GM23338 (cell line): ENCODE measurements at regions not wholly inside any gene's neighbourhood (a gene's known extent, or its start where the extent isn't known, plus 50 kb on each side); places are given as distances from the start of the nearest gene placed in this dataset.

ENCODE experiments used
- ATAC-seq: fragments of 200-7000 bp; cut with Tn5 transposase; 3 replicates; pipeline ENCODE4 v1.9.1; 2020
- DNase-seq: peaks from one replicate; pipeline ENCODE4 v3.0.0-alpha.2; 2015; ENCODE audit warnings: low spot score
- H2AFZ ChIP-seq: fragments of 200-600 bp; sonication (generic); 2 replicates; pipeline ENCODE4 v1.8.0; 2016; ENCODE audit warnings: antibody characterized with exemption, mild to moderate bottlenecking, moderate library complexity
- H3F3A ChIP-seq: fragments of 200-600 bp; sonication (generic); replicated peaks from 2 replicates; pipeline ENCODE4 v1.8.0; 2017; ENCODE audit warnings: antibody characterized with exemption, mixed run types, low read depth
- H3K27ac ChIP-seq: fragments of 200-600 bp; sonication (generic); 2 replicates; pipeline ENCODE4 v1.6.1; 2016; ENCODE audit warnings: low read depth
- H3K27me3 ChIP-seq: fragments of 200-600 bp; sonication (generic); 2 replicates; pipeline ENCODE4 v1.8.0; 2016; ENCODE audit warnings: mild to moderate bottlenecking, mixed run types, moderate library complexity; ENCODE audit not compliant: insufficient read depth
- H3K36me3 ChIP-seq: fragments of 200-600 bp; sonication (generic); 2 replicates; pipeline ENCODE4 v1.8.0; 2016; ENCODE audit warnings: mild to moderate bottlenecking; ENCODE audit not compliant: insufficient read depth
- H3K4me1 ChIP-seq: fragments of 200-600 bp; sonication (generic); 2 replicates; pipeline ENCODE4 v1.8.0; 2016; ENCODE audit warnings: mild to moderate bottlenecking, moderate library complexity; ENCODE audit not compliant: insufficient read depth
- H3K4me2 ChIP-seq: fragments of 200-600 bp; sonication (generic); 2 replicates; pipeline ENCODE4 v1.7.1; 2017; ENCODE audit warnings: mixed run types
- H3K4me3 ChIP-seq: fragments of 200-600 bp; sonication (generic); 2 replicates; pipeline ENCODE4 v1.6.1; 2016; ENCODE audit warnings: mixed run types
- H3K79me2 ChIP-seq: fragments of 200-600 bp; sonication (generic); replicated peaks from 2 replicates; pipeline ENCODE4 v1.8.0; 2017; ENCODE audit warnings: mild to moderate bottlenecking; ENCODE audit not compliant: insufficient read depth
- H3K9me2 ChIP-seq: fragments of 200-600 bp; sonication (generic); 2 replicates; pipeline ENCODE4 v1.8.0; 2017; ENCODE audit not compliant: insufficient read depth
- H4K20me1 ChIP-seq: fragments of 200-600 bp; sonication (generic); replicated peaks from 2 replicates; pipeline ENCODE4 v1.8.0; 2017; ENCODE audit warnings: mild to moderate bottlenecking; ENCODE audit not compliant: insufficient read depth
- H3K27ac Mint-ChIP-seq: 2 replicates; pipeline ENCODE4 v1.8.0; 2020; ENCODE audit warnings: inconsistent platforms, mild to moderate bottlenecking, moderate library complexity, mixed read lengths
- H3K27me3 Mint-ChIP-seq: 3 replicates; pipeline ENCODE4 v1.8.0; 2022; ENCODE audit warnings: low read depth, mild to moderate bottlenecking, moderate library complexity, mixed read lengths, inconsistent platforms; ENCODE audit not compliant: insufficient read depth, poor library complexity
- H3K36me3 Mint-ChIP-seq: 3 replicates; pipeline ENCODE4 v1.8.0; 2021; ENCODE audit warnings: low read depth, mild to moderate bottlenecking, inconsistent platforms, moderate library complexity, mixed read lengths
- H3K4me1 Mint-ChIP-seq: 3 replicates; pipeline ENCODE4 v1.8.0; 2020; ENCODE audit warnings: mild to moderate bottlenecking, inconsistent platforms, mixed read lengths
- H3K4me3 Mint-ChIP-seq: 3 replicates; pipeline ENCODE4 v1.8.0; 2021; ENCODE audit warnings: moderate library complexity, mild to moderate bottlenecking, inconsistent platforms, mixed read lengths
- H3K9me3 Mint-ChIP-seq: 3 replicates; pipeline ENCODE4 v1.8.0; 2020; ENCODE audit warnings: moderate library complexity, mild to moderate bottlenecking, inconsistent platforms, mixed read lengths
- CREB1 ChIP-seq: fragments of 250-450 bp; sonication (Bioruptor Pico); IDR thresholded peaks from 2 replicates; pipeline ENCODE4 v1.5.0; 2020; ENCODE audit warnings: low read depth, mild to moderate bottlenecking, moderate library complexity
- JUNB ChIP-seq: IDR thresholded peaks from one replicate; pipeline ENCODE4 v1.6.1; 2016; ENCODE audit warnings: antibody characterized with exemption; ENCODE audit not compliant: unreplicated experiment
- NANOG ChIP-seq: IDR thresholded peaks from 2 replicates; pipeline ENCODE4 v1.6.1; 2016; ENCODE audit warnings: antibody characterized with exemption, borderline replicate concordance
- POLR2AphosphoS5 ChIP-seq: IDR thresholded peaks from 2 replicates; pipeline ENCODE4 v1.6.1; 2016; ENCODE audit warnings: antibody characterized with exemption, low read depth
- STAT1 ChIP-seq: IDR thresholded peaks from one replicate; pipeline ENCODE4 v1.6.1; 2016; ENCODE audit warnings: antibody characterized with exemption; ENCODE audit not compliant: unreplicated experiment
- ZNF331 ChIP-seq: fragments of 250-450 bp; sonication (Bioruptor Pico); IDR thresholded peaks from 2 replicates; pipeline ENCODE4 v1.5.0; 2020; ENCODE audit warnings: low read depth, mild to moderate bottlenecking, moderate library complexity
- TF ChIP-seq, protein P1 (sequence below): fragments of 250-450 bp; sonication (Bioruptor Pico); IDR thresholded peaks from 2 replicates; pipeline ENCODE4 v1.5.0; 2020; ENCODE audit warnings: mild to moderate bottlenecking, moderate library complexity
- TF ChIP-seq, protein P2 (sequence below): IDR thresholded peaks from 2 replicates; pipeline ENCODE4 v1.6.1; 2016; ENCODE audit warnings: antibody characterized with exemption

DNA sequence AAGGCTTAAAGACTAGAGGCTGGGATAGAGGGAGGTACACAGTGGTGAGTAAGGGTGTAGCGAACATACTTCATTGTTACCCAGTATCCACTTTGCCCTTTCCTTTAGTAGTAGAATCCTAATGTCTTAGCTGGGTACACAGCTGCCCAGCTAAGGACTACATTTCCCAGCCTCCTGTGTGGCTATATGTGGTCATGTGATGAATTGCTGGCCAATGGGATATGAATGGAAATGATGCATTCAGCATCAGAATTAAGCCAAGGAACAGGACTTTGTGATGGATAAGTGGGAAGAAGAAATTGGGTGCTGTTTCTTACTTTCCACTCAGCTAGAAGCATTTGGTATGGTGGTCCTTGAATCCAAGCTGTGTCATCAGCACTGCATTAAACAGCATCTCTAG lies 55.9 kb downstream of the FOXL1 start:
- ATAC-seq, result peak; percentile 61
- Histone ChIP-seq H3K4me2 (no peak overlapping the region), H3K27me3 (no peaks in the 10 kb centered on the region), H3F3A (no peaks in the 10 kb centered on the region), H4K20me1 (no peaks in the 10 kb centered on the region), H2AFZ (no peak overlapping the region), H3K79me2 (no peaks in the 10 kb centered on the region), H3K27ac (no peak overlapping the region), H3K36me3 (no peaks in the 10 kb centered on the region), H3K4me3 (no peak overlapping the region), H3K9me2 (0 out of 2 replicates have a peak, but pooled peaks cover 2% of the 10 kb centered on the region), H3K4me1 (no peaks in the 10 kb centered on the region; the same call in 1 of the 2 replicates)
- TF ChIP-seq ZNF331 (CRISPR knock-in tag) (no peak), POLR2AphosphoS5 (no peak), NANOG (no peak), CREB1 (CRISPR knock-in tag) (no peak), JUNB (no peak), STAT1 (no peak)
- TF ChIP-seq, protein P1, sequence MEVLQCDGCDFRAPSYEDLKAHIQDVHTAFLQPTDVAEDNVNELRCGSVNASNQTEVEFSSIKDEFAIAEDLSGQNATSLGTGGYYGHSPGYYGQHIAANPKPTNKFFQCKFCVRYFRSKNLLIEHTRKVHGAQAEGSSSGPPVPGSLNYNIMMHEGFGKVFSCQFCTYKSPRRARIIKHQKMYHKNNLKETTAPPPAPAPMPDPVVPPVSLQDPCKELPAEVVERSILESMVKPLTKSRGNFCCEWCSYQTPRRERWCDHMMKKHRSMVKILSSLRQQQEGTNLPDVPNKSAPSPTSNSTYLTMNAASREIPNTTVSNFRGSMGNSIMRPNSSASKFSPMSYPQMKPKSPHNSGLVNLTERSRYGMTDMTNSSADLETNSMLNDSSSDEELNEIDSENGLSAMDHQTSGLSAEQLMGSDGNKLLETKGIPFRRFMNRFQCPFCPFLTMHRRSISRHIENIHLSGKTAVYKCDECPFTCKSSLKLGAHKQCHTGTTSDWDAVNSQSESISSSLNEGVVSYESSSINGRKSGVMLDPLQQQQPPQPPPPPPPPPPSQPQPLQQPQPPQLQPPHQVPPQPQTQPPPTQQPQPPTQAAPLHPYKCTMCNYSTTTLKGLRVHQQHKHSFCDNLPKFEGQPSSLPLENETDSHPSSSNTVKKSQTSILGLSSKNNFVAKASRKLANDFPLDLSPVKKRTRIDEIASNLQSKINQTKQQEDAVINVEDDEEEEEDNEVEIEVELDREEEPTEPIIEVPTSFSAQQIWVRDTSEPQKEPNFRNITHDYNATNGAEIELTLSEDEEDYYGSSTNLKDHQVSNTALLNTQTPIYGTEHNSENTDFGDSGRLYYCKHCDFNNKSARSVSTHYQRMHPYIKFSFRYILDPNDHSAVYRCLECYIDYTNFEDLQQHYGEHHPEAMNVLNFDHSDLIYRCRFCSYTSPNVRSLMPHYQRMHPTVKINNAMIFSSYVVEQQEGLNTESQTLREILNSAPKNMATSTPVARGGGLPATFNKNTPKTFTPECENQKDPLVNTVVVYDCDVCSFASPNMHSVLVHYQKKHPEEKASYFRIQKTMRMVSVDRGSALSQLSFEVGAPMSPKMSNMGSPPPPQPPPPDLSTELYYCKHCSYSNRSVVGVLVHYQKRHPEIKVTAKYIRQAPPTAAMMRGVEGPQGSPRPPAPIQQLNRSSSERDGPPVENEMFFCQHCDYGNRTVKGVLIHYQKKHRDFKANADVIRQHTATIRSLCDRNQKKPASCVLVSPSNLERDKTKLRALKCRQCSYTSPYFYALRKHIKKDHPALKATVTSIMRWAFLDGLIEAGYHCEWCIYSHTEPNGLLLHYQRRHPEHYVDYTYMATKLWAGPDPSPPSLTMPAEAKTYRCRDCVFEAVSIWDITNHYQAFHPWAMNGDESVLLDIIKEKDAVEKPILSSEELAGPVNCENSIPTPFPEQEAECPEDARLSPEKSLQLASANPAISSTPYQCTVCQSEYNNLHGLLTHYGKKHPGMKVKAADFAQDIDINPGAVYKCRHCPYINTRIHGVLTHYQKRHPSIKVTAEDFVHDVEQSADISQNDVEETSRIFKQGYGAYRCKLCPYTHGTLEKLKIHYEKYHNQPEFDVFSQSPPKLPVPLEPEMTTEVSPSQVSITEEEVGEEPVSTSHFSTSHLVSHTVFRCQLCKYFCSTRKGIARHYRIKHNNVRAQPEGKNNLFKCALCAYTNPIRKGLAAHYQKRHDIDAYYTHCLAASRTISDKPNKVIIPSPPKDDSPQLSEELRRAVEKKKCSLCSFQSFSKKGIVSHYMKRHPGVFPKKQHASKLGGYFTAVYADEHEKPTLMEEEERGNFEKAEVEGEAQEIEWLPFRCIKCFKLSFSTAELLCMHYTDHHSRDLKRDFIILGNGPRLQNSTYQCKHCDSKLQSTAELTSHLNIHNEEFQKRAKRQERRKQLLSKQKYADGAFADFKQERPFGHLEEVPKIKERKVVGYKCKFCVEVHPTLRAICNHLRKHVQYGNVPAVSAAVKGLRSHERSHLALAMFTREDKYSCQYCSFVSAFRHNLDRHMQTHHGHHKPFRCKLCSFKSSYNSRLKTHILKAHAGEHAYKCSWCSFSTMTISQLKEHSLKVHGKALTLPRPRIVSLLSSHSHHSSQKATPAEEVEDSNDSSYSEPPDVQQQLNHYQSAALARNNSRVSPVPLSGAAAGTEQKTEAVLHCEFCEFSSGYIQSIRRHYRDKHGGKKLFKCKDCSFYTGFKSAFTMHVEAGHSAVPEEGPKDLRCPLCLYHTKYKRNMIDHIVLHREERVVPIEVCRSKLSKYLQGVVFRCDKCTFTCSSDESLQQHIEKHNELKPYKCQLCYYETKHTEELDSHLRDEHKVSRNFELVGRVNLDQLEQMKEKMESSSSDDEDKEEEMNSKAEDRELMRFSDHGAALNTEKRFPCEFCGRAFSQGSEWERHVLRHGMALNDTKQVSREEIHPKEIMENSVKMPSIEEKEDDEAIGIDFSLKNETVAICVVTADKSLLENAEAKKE, result no peak
- TF ChIP-seq, protein P2, sequence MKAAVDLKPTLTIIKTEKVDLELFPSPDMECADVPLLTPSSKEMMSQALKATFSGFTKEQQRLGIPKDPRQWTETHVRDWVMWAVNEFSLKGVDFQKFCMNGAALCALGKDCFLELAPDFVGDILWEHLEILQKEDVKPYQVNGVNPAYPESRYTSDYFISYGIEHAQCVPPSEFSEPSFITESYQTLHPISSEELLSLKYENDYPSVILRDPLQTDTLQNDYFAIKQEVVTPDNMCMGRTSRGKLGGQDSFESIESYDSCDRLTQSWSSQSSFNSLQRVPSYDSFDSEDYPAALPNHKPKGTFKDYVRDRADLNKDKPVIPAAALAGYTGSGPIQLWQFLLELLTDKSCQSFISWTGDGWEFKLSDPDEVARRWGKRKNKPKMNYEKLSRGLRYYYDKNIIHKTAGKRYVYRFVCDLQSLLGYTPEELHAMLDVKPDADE, result no peak
- Mint-ChIP-seq H3K9me3 (0 out of 3 replicates have a peak, but pooled peaks cover 5% of the 10 kb centered on the region), H3K36me3 (no peaks in the 10 kb centered on the region), H3K27me3 (peaks cover 5% of the 10 kb centered on the region), H3K4me1 (no peaks in the 10 kb centered on the region), H3K4me3 (no peak overlapping the region), H3K27ac (no peak overlapping the region)
- peak; percentile 36 for DNase-seq
